H54 (cell line): ENCODE measurements at regions not wholly inside any gene's neighbourhood (a gene's known extent, or its start where the extent isn't known, plus 50 kb on each side); places are given as distances from the start of the nearest gene placed in this dataset.
"Not testable (repeated sequence)": the region's sequence is repeated elsewhere in the genome, so short reads cannot be mapped to it uniquely, and the experiment has no call there.

Source experiments
- DNase-seq: peaks from one replicate; pipeline ENCODE4 v3.0.0; 2011; ENCODE audit warnings: low spot score, mixed read lengths; ENCODE audit not compliant: insufficient read length
- FAIRE-seq: peaks from 3 replicates; lab custom pipeline; 2011; peaks lifted over from hg19 to GRCh38; lab: Jason Lieb, UNC
- POLR2A ChIP-seq: IDR thresholded peaks from 2 replicates; pipeline ENCODE4 v1.6.1; 2011; ENCODE audit warnings: low read depth, mild to moderate bottlenecking, low read length

GRCh38 chrX:116276261-116276660 is 105.7 kb downstream of the AGTR2 start:
- no peak for FAIRE-seq

GRCh38 chrX:116277351-116278225 is 107.0 kb downstream of the AGTR2 start:
- no peak for FAIRE-seq
- no peak for TF ChIP-seq POLR2A
- DNase-seq: no peak

More at GRCh38 chrX:116276261-116276660, 105.7 kb downstream of the AGTR2 start:
- TF ChIP-seq POLR2A: no peak
- no peak for DNase-seq

GRCh38 chrX:116278826-116279225 is 108.3 kb downstream of the AGTR2 start:
- no peak for TF ChIP-seq POLR2A
- DNase-seq (no peak), FAIRE-seq (no peak)

- DNase-seq (no peak), FAIRE-seq (no peak)
- TF ChIP-seq POLR2A: no peak
These were observed 110.6 kb downstream of the AGTR2 start for GRCh38 chrX:116281106-116281505.

- FAIRE-seq (no peak), DNase-seq (no peak)
- TF ChIP-seq POLR2A: no peak
These were observed 112.2 kb downstream of the AGTR2 start for GRCh38 chrX:116282751-116283150.

GRCh38 chrX:116284400-116284799 is 113.9 kb downstream of the AGTR2 start:
- TF ChIP-seq POLR2A: no peak
- no peak for FAIRE-seq
- no peak for DNase-seq

- FAIRE-seq (no peak), DNase-seq (no peak)
- no peak for TF ChIP-seq POLR2A
These were observed 115.0 kb downstream of the AGTR2 start for GRCh38 chrX:116285501-116285900.

GRCh38 chrX:116289592-116289991 is 119.0 kb downstream of the AGTR2 start:
- DNase-seq (no peak), FAIRE-seq (no peak)
- no peak for TF ChIP-seq POLR2A

- no peak for DNase-seq
- FAIRE-seq: no peak
- TF ChIP-seq POLR2A: no peak
These were observed 119.8 kb downstream of the AGTR2 start for GRCh38 chrX:116290359-116290758.

- FAIRE-seq (no peak), DNase-seq (no peak)
- no peak for TF ChIP-seq POLR2A
These were observed 121.6 kb downstream of the AGTR2 start for GRCh38 chrX:116292183-116292582.

GRCh38 chrX:116298956-116299355 is 128.4 kb downstream of the AGTR2 start:
- TF ChIP-seq POLR2A: no peak
- FAIRE-seq: no peak
- DNase-seq: no peak

GRCh38 chrX:116306218-116306617 is 130.2 kb upstream of the SLC6A14 start:
- DNase-seq: no peak
- FAIRE-seq: no peak
- no peak for TF ChIP-seq POLR2A

- no peak for FAIRE-seq
- no peak for DNase-seq
- TF ChIP-seq POLR2A: no peak
These were observed 119.0 kb upstream of the SLC6A14 start for GRCh38 chrX:116317409-116317808.

GRCh38 chrX:116318672-116319071 is 117.7 kb upstream of the SLC6A14 start:
- TF ChIP-seq POLR2A: no peak
- DNase-seq: no peak
- FAIRE-seq: no peak

- DNase-seq (no peak), FAIRE-seq (no peak)
- TF ChIP-seq POLR2A: no peak
These were observed 114.7 kb upstream of the SLC6A14 start for GRCh38 chrX:116321711-116322110.

GRCh38 chrX:116332026-116332425 is 104.4 kb upstream of the SLC6A14 start:
- DNase-seq, FAIRE-seq: not testable (repeated sequence)

- not testable (repeated sequence) for DNase-seq, FAIRE-seq
These were observed 101.6 kb upstream of the SLC6A14 start for GRCh38 chrX:116334797-116335196.
